GM19240 (cell line): ENCODE measurements at regions not wholly inside any gene's neighbourhood (a gene's known extent, or its start where the extent isn't known, plus 50 kb on each side); places are given as distances from the start of the nearest gene placed in this dataset.
"Not testable (repeated sequence)": the region's sequence is repeated elsewhere in the genome, so short reads cannot be mapped to it uniquely, and the experiment has no call there.

Experiments used
- DNase-seq: peaks from one replicate; pipeline ENCODE4 v3.0.0; 2011; ENCODE audit warnings: low spot score; ENCODE audit not compliant: insufficient read length

DNA sequence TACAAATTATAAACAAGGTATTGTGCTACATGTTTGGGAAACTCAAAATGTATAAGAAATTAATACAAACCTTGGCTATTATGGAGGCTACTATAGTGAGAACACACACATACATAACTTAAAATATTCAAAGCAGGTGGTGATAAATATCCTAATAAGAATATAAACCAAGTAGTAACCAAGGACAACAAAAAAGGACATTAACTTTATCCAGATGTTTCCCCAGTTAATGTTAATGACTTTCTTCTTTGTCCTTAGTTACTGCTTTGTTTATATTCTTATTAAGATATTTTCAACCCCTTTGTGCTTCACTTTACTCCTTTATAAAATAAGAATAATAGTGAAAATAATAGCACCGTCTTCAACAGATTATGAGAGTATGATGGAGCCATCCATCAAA, 241.6 kb downstream of the CALCRL start:
- no peak for DNase-seq

DNA sequence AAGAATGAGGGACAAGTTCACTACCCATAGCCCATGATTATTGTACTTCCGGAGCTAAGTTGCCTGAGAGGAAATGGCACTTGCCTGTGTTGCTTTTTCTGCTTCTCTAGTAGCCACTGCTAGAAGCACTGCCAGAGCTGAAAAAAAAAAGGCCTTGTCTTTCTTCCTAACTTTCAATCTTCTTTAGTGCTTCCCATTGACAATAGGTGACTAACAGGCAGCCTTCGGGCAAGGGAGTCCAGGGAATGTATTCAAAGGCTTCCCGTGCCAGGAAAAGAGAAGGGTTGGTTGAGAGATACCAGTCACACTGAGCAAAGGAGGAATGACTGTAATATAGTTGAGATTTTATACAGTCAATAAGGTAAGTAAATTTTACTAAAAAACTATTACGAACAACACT, 242.0 kb downstream of the CALCRL start:
- no peak for DNase-seq

DNA sequence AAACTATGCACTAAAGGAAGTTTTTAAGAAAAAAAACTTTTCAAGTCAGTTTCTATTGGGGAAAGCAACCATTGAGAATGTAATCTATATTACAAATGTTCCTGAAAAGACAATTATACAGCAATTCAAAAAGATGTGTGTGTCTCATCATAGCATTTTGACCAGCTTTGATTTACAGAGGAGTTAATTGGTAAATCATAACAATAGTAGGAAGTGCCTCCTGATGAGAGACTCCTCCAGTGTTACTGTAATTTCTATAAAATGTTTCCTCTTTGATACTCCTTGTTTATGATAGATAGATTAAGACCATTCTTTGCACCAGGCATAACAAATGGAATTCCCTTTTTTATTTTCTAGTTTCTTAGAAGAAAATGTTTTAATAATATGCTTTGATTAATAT, 249.9 kb downstream of the CALCRL start:
- DNase-seq, result no peak

DNA sequence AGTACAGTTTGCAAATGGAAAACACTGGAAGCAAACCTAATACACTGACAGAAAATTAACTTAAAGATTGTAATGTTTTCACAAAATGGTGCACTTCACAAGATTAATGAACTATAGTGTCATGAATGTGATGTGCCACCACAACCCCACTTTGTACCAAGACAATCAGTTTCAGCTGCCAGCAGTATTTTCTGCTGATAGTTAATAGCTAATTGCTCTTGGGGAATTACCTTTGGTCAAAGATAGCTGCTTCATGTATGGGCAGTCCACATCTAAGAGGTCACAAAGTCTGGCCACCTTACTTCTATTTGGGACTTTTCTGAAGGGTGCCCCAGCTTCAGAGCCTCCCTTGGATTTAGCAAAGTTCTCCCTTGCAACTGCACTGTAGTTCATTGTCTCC, 254.0 kb downstream of the CALCRL start:
- no peak for DNase-seq

DNA sequence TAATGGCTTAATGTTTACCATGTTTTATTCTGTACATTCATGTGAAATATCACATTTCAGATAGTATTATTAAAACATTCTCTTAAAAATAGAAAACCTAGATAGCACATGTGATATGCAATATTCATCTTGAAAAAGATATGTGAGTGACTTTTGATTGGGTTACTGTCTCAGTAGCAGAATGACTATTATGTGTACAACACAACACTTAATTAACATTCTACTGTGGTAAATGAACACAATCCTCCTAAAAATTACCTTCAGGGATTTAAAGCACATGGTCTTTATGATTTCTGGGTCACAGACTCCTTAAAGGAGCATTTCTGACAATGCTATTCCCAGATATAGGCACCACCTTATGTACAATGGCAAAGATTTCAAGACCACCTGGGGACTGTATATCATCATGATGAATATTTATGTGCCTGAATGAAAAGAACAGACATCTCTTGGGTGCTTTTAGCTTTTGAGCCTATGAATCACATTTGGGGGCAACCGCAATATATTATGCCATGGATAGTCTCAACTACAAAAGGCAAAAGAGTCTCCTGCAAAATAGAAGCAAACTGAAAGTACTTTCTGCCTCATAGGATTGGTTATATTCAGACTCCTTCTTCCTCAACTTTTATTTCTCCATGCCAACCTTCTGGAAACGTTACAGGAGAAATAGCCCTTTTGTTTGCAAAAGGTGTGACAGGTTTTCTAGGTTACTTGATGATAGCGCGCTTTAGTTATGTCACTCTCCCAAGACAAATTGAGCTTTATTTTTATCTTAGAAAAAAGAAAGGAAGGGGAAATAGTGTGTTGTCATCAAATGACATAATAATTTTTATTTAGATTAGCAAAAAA, 259.0 kb downstream of the CALCRL start:
- DNase-seq, result no peak

DNA sequence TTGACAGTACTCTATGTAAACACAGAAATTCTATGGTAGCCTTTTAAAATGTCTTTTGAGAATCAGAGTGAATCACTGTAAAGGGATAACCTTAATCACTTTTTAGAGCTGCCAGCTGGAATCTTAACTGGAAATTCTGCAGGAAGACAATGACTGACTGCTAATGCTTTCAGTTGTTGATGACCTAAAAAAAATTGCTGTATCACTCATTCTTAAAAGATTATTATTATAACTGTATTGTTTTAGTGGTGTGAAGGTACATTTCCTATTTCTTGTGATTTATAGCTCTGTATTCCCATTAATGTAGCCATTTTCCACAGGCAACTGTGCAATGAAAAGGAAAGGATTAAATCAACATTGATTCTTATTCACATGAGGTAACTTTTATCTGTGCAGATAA, 260.5 kb downstream of the CALCRL start:
- DNase-seq, result no peak

DNA sequence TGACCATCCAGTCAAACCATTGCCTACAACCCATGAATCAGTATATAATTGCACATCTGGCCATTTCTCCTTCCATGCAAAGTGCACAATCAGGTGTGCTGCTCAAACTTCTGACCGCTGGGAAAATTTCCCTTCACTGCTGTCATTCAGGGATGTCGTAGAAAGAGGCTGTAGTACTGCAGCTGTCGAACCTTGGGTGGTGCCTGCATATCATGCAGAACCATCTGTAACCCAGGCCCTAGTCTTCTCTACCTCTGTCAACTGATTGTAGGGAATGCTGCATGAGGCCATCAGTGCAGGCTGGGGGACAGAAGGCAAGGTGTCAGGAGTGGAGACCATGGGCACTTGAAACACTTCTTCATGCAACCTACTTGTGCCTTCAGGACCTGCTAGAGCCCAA, 267.5 kb downstream of the CALCRL start:
- DNase-seq, result no peak

DNA sequence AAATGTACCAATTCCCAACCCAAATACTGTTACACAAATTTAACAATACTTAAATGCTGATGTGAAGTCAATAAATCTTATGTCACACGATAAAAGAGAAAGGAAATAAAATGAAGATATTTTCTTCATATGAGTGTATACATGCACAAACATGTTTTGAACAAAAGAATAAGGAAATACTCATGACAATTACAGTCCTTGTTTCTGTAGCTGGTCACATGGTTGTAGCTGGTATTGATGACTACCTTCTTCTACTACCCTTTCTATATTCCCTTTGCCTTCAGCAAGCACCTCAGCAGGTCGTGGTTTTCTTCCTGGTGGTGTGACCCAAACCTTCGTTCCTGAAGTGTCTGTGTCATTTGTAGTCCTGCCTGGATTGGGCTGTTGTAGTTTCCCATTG, 269.2 kb downstream of the CALCRL start:
- DNase-seq, result not testable (repeated sequence)

DNA sequence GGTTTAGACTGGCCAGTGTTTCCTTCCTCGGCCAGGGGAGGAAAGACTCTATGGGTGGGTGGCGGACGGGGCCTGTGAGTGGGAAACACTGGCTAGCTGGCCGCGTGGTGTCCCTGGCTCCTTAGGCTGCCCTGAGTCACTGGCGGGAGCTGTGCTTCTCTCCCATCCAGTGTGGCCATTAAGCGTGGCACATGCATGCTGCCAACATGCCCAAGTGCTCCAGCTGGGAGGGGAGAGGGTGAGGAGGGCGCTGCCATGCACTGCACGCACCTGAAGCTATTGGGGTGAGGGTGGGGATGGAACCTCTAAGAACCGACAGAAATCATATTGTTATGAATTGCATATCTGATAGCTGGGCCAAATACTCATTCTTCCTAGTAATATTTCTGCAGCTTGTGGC, 270.8 kb downstream of the CALCRL start:
- no peak for DNase-seq

DNA sequence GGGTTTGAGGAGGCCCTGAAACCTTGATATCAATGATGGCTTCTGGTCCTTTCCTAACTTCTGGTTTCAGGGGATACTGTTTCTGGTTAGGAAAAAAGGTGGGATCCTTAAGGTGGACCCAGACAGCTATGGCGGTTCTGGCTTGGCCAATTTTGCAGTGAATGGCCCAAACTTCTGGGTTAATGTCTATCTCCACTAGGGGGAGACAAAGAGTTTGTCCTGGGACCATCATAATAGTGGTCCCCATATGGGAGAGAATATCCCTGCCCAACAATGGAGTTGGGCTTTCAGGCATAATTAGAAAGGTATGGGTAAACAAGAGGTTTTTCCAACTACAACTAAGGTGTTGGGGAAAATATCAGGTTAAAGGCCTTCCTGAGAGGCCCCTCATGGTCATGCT, 273.5 kb downstream of the CALCRL start:
- DNase-seq, result no peak

DNA sequence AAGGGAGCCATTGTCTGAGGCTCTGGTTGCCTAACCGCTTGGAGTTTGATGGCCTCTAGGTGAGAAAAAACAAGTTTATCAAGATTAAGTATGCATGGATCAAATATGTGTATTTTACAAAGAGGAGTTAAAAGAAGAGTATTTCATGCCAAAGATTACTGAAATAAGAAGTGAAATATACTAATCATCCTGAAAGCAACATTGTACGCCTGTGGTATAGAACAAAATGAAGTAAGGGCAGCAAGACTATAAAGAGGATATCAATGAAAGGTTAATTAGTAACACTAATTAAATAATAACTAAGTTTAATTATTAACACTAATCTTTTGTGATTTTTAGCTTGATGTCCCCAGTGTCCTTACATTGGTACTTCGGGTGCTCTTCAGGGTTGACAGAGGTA, 276.7 kb downstream of the CALCRL start:
- DNase-seq, result no peak

DNA sequence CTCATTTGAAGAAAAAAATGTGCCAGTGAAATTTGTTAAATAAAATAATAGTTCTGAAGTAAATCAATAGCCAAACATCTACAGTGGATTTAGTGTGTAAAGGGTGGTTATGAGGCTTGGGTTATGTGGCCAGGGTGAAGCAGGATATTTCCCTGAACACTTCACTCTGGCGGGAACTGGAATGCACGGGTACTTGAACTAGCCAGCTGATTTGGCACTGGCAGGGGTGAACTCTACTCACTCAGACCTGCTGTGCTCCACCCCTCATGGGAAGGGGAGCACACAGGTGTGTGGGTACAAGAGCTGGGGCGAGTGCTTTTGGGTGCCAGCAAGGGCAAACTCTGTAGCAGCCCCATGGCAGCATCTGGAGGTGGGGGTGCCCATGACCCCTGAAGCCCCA, 278.2 kb downstream of the CALCRL start:
- DNase-seq, result no peak

DNA sequence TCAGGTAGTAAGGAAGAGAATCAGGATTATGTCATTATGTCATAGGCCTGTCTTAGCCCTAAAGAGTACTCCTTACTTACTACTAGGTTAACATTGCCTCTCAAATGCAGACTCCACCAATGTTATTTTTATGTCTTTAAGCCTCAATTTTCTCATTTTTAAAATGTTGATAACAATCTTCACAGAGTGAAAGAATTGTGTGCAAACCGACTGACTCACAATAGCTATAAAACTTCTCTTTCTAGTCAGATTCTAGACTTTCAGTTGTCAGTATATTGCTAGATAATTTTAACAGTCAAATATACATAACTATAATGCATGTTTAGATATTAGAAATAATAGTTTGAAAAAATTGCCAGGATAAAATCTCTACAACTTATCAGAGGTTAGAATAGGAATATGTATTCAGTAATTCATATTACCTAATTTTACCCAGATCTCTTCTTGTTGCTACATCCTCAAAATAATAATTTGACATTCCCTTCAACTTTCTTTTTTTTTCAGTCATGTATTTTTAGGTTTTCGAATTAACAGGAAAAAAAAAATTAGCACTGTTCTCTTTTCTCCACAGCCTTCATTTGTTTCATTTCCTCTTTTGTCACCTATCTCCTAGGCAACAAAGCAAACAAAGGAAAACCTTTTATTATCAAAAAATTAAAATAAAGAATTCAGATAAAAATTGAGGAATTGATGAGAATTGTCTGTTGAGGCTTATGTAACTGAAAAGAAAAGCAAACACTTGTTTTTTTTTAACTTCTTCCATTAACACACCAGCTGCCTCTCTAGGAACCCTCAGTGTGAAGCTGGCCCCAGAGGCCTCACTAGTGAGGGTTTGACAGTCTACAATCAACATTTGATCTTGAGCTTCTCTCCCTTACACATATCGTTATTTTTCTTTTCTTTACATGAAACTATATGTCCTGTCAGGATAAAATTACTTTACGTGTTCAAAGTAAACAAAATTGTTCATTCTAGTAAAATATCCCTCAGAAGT, 279.0 kb downstream of the CALCRL start:
- DNase-seq, result no peak

DNA sequence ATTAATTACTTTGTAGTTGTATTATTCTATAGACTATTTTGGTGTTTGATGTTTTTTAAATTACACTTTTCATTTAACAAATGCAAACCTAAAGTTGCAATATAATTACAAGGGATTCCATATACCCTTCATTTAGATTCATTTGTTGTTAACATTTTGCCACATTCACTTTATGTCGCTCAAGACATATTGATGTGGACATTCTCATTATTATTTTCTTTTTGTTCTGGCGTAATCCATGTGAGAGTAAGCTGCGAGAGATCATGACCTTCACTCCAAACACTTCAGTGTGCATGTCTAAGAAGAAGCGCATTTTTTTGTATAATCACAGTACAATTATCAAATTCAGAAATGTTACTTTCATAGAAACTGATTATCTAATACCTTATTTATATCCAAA, 280.6 kb downstream of the CALCRL start:
- no peak for DNase-seq

DNA sequence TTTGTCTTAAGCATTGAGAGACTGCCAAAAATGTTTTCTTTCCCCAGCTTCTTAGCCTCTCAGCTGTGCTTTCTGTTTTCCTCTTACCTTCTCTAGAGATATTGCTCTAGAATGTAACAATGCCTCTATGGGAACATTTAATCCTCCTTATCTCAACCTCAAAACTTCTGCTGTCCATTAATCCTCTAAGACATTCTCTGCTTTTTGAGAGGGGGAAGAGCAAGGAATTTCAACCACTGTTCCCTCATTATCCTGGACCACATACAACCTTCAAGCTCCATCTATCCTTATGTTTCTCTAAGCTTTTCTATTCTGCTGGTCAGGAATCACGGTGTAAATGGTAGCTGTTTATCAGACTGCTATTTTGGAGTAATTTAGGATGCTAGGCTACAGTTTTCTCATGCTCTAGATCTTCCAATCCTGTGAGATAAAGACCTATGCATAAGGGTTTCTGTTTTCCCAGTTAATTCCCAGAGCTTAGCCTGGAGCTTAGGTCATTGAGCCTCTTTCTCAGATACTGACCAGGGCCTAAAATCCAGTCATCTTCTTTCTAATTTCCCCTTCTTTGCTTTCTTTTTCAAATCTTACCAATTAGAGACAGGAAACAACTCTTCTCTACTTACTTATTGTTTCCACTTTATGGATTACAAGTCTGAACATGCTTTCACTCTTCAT, 282.0 kb downstream of the CALCRL start:
- DNase-seq, result no peak

DNA sequence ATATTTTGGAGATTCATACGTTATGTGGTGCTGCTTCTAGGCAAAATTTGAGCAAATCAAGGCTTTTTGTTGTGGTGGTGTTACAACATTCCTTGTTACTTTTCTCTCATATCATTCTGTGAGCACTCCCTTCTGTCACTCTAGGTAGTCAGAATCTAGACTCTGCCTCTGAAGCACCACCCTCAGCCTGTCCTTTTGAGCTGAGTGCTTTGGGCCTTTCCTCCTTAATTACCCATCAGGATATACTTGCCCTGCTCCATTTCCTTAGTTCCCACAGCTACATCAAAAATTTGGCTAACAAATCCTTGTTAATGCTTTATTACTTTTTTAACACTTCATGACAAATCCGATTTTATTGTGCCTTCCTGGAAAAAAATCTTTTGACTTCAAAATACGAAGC, 289.6 kb downstream of the CALCRL start:
- DNase-seq, result no peak

DNA sequence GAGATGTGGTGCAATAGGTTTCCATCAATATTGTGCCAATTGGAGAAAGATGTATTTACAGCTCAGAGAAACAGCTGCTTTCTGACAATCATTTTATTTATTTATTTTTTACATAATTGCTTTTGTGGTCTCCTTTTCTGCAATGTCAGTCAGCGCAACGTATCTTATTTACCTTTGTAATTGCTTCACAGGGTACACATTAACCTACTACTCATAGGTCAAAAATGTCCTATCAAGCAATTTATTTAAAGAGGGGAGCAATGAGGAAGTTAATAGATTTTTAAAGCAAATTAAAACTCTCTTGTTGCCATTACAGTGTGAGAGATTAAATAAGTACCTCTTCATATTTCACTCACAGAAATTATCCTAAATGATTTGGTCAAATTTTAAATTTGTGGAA, 291.0 kb downstream of the CALCRL start:
- no peak for DNase-seq

DNA sequence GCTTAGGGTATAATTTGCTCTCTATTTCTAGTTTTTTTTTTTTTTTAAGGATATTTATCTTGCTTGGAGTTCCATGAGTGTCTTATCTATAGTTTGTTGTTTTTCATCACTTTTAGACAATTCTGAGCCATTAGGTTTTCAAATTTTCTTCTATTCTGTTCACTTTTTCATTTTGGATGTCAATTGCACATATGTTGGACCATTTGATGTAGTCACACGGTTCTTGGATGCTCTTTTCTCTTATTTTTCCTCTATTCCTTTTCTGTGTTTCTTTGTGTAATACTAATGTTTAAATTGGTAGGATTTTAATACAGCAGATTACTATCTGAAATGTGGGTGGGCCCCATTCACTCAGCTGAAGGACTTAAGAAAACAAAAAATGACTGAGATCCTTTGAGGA, 292.6 kb downstream of the CALCRL start:
- DNase-seq, result no peak

DNA sequence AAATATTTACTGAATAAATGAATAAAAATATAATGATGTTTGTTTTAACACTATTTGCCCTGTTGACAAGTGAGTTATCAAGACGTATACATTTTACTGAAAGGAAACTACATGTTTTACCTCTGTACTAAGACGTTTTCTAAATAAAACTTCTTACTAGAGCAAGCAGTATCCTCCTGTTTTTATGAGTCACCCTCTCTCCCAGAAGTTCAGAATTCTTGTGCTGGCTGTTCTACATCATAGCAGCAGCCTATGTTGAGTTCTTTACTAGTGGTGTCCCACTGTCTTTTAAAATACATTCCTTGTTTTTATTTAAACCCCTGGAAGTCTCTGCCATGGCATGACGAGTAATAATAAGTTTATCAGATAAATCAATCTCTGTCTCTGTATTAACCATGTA, 297.4 kb downstream of the CALCRL start:
- DNase-seq, result no peak

DNA sequence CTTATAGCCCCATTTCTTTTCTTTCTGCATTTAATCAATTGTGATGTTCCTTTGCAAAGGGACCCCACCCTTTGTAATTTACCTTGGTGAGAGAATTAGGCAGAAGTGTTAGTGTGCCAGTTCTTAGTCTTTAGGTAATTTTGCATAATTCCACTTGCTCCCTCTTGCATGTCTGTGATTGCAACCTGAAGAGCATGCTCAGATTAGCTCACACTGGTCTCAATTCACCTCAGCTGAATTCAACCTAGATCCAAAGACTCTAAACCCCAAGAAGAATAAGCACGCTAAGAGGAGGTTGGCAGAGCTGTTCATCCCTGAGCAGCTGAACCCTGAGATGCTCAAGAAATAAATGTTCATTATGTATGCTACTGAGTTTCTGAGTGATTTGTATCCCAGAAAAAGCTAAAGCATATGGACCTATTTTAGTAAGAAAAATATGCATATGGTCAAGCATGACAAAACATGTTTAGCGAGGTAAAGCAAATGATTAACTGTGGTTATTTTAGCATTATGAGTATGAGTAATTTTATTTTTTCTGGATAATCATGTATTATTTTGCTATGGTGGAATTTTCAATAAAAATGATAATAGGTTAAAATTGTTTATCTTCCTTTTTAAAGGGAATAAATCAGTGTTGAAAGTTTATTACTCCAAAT, 299.2 kb upstream of the ZSWIM2 start:
- DNase-seq, result no peak

DNA sequence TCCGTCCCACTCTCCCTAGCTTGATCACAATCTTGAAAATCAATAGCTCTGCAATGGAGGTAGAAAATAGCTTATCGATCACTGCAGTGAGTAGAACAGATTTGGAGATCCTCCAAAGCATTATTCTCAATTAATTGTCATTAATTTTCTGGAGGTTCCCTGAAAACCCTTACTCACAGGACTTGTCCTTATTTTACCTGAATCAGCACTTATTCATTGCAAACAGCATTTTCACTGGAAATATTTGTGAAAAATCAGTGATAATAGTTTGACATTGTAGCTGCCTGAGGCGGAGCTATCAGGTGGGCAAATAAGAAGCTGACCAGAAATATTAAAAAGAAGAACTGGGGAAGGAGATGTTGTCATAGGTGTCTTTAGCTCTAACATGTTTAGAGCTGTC, 294.6 kb upstream of the ZSWIM2 start:
- DNase-seq, result no peak
